ENCODE measurements at regions not wholly inside any gene's neighbourhood (a gene's known extent, or its start where the extent isn't known, plus 50 kb on each side); places are given as distances from the start of the nearest gene placed in this dataset.

DNA sequence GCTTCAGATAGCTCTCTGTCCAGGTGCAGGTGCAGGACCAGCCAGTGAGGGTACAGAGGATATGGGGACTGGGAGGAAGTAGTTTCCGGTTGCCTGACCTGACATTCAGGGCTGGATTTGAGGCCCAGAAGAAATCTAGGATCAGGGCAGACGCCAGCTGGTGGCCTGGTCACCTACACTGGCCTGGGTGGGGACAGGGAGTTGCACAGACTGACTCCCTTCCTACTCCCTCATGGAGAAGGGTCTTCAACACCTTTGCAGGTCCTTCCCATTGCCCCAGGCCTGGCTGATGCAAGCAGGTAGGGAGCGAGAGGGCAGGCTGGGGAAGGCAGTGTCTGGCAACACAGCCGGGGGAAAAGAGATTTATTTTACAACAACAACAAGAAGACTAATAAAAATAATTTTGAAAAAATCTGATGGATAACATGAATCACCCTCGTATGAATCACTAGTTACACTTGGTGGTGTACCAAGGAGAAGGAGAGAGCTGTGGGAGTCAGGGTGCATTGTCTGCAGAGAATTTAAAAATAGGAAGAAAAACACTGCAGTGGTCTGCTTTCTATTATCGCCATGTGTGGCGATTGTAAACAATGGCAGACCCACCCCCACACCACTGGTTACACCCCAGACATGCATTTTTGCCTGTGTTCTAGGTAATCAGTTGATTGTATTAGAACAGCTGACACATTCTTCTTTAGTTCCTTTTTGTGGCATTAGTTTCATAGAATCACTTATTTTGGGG is 62.3 kb upstream of the SNX9 start:
- DNase-seq: no peak
- Mint-ChIP-seq H3K27me3 (ENCODE audit: low read depth in 3 of 3) (peaks cover 5 to 10% (median 8%) of the 10 kb centered on the region in 3 donors), H3K4me1 (peaks cover 26 to 35% of the 10 kb centered on the region in 2 donors), H3K36me3 (no peaks in the 10 kb centered on the region), H3K27ac (peak overlapping the region in 1 of 6 donors; percentile 12), H3K4me3 (peak overlapping the region in 1 of 5 donors; percentile 16), H3K9me3 (no peaks in the 10 kb centered on the region)

DNA sequence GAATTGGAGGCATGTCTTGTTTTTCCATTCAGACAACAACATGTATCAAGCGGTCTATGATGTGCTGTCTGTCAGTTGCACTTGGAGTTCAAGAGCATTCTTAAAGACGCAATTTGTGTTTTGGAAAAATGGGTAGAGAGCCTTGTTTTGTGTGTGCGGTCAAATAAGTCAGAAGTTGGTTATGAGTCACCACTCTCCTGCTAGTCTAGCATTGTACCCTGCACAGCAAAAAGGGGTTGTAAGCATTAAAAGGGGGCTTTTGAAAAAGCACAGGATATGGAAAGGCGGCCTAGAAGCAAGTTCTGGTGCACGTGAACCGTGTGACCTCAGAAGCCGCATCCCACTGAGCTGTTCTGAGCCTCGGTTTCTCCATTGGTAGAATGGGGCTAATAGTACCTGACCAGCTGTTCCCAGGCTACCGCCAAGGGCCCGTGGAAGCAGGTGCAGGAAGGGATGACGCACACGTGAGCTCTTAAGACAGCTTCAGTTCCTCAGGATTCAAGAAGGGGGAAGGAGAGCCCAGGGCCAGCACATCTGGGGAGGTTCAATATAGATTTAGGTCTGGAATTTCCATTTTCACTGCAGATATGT is 61.6 kb upstream of the SNX9 start:
- Mint-ChIP-seq H3K36me3 (no peaks in the 10 kb centered on the region), H3K4me1 (peaks cover 26 to 34% of the 10 kb centered on the region in 2 donors), H3K9me3 (no peaks in the 10 kb centered on the region), H3K27me3 (ENCODE audit: low read depth in 3 of 3) (peaks cover 5 to 6% (median 6%) of the 10 kb centered on the region in 3 donors), H3K27ac (peak overlapping the region in 2 of 6 donors; percentile 12 to 64), H3K4me3 (peak overlapping the region in 1 of 5 donors; percentile 16)
- peak in 1 of 3 donors; percentile 20 for DNase-seq

DNA sequence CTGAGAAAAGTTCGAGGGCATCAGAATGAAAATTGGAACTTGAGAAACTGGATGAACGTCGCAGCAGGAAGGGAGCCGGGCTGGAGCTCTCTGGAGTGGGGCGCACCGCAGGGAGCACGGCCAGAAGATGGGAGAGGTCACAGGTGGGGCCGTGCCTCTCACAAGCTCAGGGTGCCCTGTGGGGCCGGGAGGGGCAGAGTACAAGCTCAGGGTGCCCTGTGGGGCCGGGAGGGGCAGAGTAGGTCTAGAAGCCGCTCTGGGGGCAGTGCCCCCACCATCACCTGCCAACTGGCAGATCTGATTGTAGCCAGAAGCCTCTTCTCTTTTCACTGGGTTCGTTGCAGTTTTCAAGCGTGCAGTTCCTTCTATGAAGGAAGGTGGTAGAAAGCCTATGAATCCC is 61.1 kb upstream of the SNX9 start:
- Mint-ChIP-seq H3K9me3 (no peaks in the 10 kb centered on the region), H3K4me1 (peaks cover 23 to 29% of the 10 kb centered on the region in 2 donors), H3K4me3 (no peak overlapping the region), H3K27ac (peak overlapping the region in 1 of 6 donors; percentile 64), H3K36me3 (no peaks in the 10 kb centered on the region), H3K27me3 (ENCODE audit: low read depth in 3 of 3) (peaks cover 3 to 6% (median 5%) of the 10 kb centered on the region in 3 donors)
- no peak for DNase-seq

DNA sequence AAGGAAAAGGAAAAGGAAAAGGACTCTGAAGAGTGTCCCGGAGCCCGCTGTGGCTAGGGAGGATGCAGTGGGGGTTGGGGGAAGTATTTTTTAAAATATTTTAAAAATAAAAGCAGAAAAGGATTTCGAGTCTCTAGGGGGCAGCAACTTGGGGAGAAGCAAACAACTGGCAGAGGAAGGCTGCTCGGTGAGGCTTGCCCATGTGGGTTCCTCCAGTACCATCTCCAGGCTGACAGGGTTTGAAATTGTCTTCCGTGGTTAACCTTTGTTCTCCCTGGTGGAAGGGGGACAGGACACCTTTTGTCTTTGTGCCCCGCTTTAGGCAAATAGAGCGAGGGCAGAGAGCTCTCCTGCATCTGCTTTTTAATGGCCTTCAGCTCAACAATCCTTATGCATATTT is 60.4 kb upstream of the SNX9 start:
- H3K27ac Mint-ChIP-seq: peak overlapping the region in 1 of 6 donors; percentile 74
- no peaks in the 10 kb centered on the region for H3K36me3 Mint-ChIP-seq
- H3K27me3 Mint-ChIP-seq (ENCODE audit: low read depth in 3 of 3): peaks cover 3 to 6% (median 5%) of the 10 kb centered on the region in 3 donors
- H3K9me3 Mint-ChIP-seq: no peaks in the 10 kb centered on the region
- H3K4me3 Mint-ChIP-seq: peak overlapping the region in 1 of 5 donors; percentile 21
- peaks cover 23 to 29% of the 10 kb centered on the region in 2 donors for H3K4me1 Mint-ChIP-seq
- DNase-seq: no peak

DNA sequence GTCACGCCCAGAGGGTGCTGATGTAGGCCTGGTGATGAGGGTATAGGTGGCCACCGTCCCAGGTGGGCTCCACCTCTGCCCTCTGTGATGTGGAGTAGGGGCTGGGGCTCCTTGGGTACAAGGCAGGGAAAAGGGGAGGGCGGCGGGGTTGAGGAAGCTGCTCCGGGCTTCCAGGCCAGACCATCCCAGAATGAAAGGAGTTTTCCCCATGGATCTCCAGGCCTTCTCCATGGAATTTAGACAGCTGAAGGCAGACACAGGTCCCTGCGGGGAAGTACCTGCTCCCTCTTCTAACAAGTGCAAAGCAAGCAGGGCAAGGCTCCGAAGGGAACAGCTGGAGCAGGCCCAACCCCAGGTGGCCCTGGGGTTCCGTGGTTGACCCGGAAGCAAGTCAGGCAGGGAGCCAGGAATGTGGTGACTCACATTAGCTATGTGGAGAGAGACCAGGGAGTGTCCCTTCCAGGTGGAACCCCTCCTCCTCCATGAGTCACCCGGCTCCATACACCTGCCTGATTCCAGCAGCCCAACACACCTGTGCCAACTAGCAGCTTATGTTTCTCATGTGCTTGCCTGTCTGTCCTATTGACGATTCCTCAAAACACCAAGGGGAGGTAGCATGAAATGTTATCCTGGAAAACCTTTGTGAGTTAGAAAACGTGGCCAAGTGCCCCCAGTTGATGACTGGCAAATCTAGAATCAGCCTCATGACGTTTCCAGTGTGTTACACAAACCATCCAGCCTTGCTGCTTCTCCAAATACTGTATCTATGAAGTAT is 59.7 kb upstream of the SNX9 start:
- H3K27me3 Mint-ChIP-seq (ENCODE audit: low read depth in 3 of 3): peaks cover 0 to 5% (median 3%) of the 10 kb centered on the region in 3 donors
- H3K27ac Mint-ChIP-seq: peak overlapping the region in 3 of 6 donors; percentile 18 to 70 (median 56)
- DNase-seq: no peak
- H3K36me3 Mint-ChIP-seq: peaks cover 0 to 5% (median 0%) of the 10 kb centered on the region in 3 donors
- H3K4me1 Mint-ChIP-seq: peaks cover 23 to 29% of the 10 kb centered on the region in 2 donors
- H3K9me3 Mint-ChIP-seq: no peaks in the 10 kb centered on the region
- peak overlapping the region in 3 of 5 donors; percentile 10 to 83 (median 73) for H3K4me3 Mint-ChIP-seq

DNA sequence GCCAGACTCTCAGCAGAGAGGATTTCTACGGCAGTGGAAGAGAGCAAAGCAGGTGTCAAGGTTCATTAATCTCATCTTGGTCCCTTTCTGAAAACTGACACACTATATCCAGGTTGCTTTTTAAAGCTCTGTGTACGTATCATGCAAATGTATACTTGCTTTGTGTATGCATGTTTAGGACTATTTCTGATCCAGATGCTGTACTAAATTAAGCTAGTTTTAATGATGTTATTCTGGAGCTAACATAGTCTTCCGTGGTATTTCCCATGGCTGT is 59.2 kb upstream of the SNX9 start:
- DNase-seq: no peak
- Mint-ChIP-seq H3K27ac (peak overlapping the region in 5 of 6 donors; percentile 7 to 80 (median 56)), H3K9me3 (no peaks in the 10 kb centered on the region), H3K27me3 (ENCODE audit: low read depth in 3 of 3) (peaks cover 0 to 5% (median 3%) of the 10 kb centered on the region in 3 donors), H3K36me3 (peaks cover 0 to 7% (median 0%) of the 10 kb centered on the region in 3 donors), H3K4me1 (peaks cover 23 to 29% of the 10 kb centered on the region in 2 donors), H3K4me3 (peak overlapping the region; percentile 50 to 84 (median 82))

DNA sequence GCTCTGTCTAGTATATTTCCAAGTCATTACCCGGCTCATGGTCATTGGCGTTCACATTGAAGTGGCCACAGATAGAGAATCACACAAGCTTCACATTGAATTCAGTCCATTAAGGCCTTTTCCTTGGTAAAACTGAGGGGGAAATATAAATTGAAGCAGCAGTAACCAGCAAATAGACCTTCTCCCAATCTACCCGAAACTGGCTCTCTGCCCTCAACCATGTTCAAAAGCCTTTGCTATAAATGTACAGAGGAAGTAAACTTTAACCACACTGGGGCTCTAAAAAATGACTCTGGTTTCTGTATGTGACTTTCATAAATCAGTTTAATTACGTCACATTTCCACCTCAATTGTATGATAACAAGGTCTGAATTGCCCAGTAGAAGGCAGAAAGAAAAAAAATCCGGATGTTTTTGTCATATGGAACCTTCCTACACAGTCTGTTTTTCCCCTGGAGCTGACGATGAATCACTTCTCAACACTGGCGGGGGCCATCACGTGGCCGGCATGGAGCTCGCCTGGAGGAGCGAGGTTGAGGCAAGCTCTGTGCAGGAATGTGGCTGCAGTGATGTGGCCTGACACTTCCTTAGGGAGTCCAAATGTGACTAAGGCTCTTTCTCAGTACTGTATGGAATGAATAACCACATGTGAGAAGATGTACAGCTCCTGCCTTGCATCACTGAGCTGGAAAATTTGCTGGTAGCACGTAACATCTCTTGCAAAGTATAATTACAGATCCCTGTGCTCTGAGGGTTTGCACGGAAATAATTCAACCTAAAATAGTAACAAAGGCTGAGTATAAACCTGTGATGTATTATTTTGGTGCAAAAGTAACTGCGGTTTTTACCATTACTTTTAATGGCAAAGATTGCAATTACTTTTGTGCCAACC is 58.6 kb upstream of the SNX9 start:
- DNase-seq: peak; percentile 62 to 70 (median 66)
- peak overlapping the region in 5 of 6 donors; percentile 16 to 80 (median 56) for H3K27ac Mint-ChIP-seq
- peaks cover 0 to 7% (median 0%) of the 10 kb centered on the region in 3 donors for H3K36me3 Mint-ChIP-seq
- H3K4me1 Mint-ChIP-seq: peaks cover 23 to 29% of the 10 kb centered on the region in 2 donors
- H3K9me3 Mint-ChIP-seq: no peaks in the 10 kb centered on the region
- peaks cover 0 to 5% (median 3%) of the 10 kb centered on the region in 3 donors for H3K27me3 Mint-ChIP-seq (ENCODE audit: low read depth in 3 of 3)
- peak overlapping the region; percentile 50 to 84 (median 82) for H3K4me3 Mint-ChIP-seq

DNA sequence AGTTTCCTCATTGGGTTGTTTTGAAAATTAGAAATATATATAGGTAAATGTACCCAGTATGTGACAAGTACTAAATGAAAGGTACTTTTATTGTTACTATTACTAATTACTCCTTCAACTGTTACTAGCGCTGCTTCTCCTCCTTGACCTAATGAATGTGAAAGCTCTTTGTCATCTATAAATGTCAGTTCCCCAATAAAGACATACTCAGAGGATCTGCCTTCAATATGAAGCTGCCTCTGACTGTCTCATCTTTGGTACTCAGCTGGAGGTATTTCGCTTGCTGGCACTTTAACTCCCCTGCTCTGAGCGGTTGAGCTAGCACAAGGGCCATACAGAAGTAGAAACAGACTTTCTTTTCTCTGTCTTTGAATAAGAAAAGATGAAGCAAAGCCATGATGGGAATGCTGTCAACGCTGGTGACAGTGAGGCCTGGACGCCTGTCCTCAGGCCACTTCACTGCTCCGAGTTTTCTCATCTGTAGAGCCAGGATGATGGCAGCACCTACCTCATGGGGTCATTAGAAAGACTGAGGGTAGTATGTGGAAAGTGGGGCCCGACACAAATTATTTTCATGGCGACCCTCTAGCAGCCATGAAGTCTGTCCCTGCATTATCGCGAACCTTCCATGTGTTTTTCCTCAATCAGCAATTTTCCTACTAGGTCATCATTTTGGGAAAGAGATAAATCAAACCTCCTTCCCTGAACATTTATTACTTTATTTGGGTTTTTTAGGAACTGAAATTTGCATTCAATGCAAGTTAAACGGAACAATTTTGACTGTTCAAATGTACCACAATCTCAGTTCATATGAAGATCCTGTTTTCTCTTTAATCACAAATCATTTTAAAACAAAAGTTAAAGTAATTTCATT is 55.9 kb upstream of the SNX9 start:
- Mint-ChIP-seq H3K36me3 (peaks cover 0 to 7% (median 0%) of the 10 kb centered on the region in 3 donors), H3K4me1 (peaks cover 20 to 28% of the 10 kb centered on the region in 2 donors), H3K4me3 (no peak overlapping the region), H3K27ac (peak overlapping the region in 2 of 6 donors; percentile 24 to 38), H3K27me3 (ENCODE audit: low read depth in 3 of 3) (peaks cover 2 to 4% (median 3%) of the 10 kb centered on the region in 3 donors), H3K9me3 (no peaks in the 10 kb centered on the region)
- no peak for DNase-seq

DNA sequence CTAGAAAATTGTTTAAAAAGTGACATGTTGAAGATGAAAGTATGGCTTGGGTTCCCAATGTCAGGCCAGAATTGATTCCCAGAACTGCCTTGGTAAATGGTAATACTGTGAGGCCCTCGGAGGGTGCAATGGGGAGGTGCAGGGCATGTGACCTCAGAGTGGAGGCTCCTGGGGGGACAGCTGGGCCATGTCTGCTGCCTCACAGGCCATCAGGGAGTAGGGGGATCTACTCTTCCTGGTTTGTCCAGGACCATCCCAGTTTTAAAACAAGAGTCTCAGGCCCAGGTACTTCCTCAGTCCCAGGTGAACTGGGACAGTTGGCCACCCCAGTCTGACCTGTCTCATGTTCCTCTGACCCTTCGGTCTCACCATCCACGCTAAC is 55.3 kb upstream of the SNX9 start:
- Mint-ChIP-seq H3K4me1 (peaks cover 19 to 22% of the 10 kb centered on the region in 2 donors), H3K27ac (no peak overlapping the region), H3K27me3 (ENCODE audit: low read depth in 3 of 3) (peaks cover 4 to 8% (median 5%) of the 10 kb centered on the region in 3 donors), H3K4me3 (no peak overlapping the region), H3K9me3 (no peaks in the 10 kb centered on the region), H3K36me3 (peaks cover 0 to 7% (median 0%) of the 10 kb centered on the region in 3 donors)
- no peak for DNase-seq

DNA sequence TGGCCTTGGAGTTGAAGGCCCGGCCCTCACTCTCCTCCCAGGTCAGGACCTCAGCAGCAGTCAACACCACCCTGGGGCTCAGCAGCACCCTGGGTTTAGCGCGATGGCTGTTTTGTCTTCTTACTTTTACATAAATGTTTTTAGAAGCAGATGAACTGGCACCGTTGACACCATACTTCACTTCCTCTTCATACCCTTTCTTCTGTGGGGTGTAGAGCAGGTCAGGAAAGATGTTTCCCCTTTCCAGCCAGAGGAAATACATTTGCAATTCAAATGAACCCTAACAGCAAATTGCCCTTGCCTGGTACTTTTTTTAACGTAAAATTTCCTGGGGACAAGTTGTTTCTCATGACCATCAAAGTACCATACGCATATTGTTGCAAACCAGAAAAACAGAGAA is 54.7 kb upstream of the SNX9 start:
- Mint-ChIP-seq H3K4me3 (no peak overlapping the region), H3K36me3 (peaks cover 0 to 7% (median 0%) of the 10 kb centered on the region in 3 donors), H3K27me3 (ENCODE audit: low read depth in 3 of 3) (peaks cover 4 to 9% (median 7%) of the 10 kb centered on the region in 3 donors), H3K27ac (no peak overlapping the region), H3K4me1 (peaks cover 17 to 18% of the 10 kb centered on the region in 2 donors), H3K9me3 (no peaks in the 10 kb centered on the region)
- no peak for DNase-seq

DNA sequence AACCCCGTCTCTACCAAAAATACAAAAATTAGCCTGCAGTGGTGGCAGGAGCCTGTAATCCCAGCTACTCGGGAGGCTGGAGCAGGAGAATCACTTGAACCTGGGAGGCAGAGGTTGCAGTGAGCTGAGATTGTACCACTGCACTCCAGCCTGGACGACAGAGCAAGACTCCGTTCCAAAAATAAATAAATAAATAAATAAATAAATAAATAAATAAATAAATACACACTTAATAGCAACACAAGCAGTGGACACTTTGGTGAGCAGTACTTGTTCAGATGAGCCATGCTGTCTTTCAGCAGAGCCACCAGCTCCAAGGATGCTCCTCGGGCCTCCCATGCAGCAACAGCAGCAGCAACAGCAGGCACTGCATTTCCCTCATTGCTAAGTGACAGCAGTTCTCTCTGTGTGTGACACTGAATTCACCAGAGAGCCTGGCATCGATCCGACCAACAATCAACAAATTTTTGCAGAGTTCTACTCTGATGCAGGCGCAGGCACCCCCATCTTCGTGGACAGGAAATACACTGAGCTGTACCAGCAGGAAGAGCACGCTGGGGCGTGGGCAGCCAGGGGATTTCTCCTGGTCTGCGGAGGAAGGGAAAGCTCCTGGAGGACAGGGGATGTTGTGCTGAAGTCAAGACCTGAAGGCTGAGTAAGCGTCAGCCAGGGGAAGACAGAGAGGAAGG is 54.0 kb upstream of the SNX9 start:
- Mint-ChIP-seq H3K4me1 (peaks cover 11 to 16% of the 10 kb centered on the region in 2 donors), H3K4me3 (no peak overlapping the region), H3K36me3 (peaks cover 0 to 7% (median 0%) of the 10 kb centered on the region in 3 donors), H3K9me3 (no peaks in the 10 kb centered on the region), H3K27ac (peak overlapping the region in 1 of 6 donors; percentile 57), H3K27me3 (ENCODE audit: low read depth in 3 of 3) (peaks cover 4 to 12% (median 9%) of the 10 kb centered on the region in 3 donors)
- DNase-seq: no peak
